Endothelial cell of umbilical vein (primary cell): ENCODE measurements at regions not wholly inside any gene's neighbourhood (a gene's known extent, or its start where the extent isn't known, plus 50 kb on each side); places are given as distances from the start of the nearest gene placed in this dataset.

Experiments used
- BruUV-seq: library from RNA; stranded (reverse); fragments of 400-500 nt; replicated peaks from 2 replicates; lab custom pipeline; 2021; lab: Mats Ljungman, UMichigan
- CTCF ChIA-PET: fragments of 300-600, 350-600 bp; sonication (Branson Sonifier 250); formaldehyde crosslinking; loops from one replicate; lab custom pipeline; 2021; ENCODE audit warnings: antibody characterized with exemption, inconsistent platforms; lab: Charles Lee
- POLR2A ChIA-PET: fragments of 300-600, 350-600 bp; sonication (Branson Sonifier 250); formaldehyde crosslinking; loops from one replicate; lab custom pipeline; 2021; ENCODE audit warnings: antibody characterized with exemption, inconsistent platforms; lab: Charles Lee
- DNase-seq: peaks from one replicate; pipeline ENCODE4 v3.0.0-alpha.2; 2011; ENCODE audit warnings: low read depth, low spot score
- FAIRE-seq: peaks from 2 replicates; lab custom pipeline; 2011; peaks lifted over from hg19 to GRCh38; lab: Jason Lieb, UNC
- H2AFZ ChIP-seq: 2 replicates; pipeline ENCODE4 v1.6.0; 2012; ENCODE audit warnings: low read depth, low read length, control low read depth, inconsistent platforms
- H3K27ac ChIP-seq: 2 replicates; pipeline ENCODE4 v1.5.1; 2011; ENCODE audit warnings: low read depth, mild to moderate bottlenecking, control low read depth, low read length, moderate library complexity; ENCODE audit not compliant: insufficient read depth
- H3K27me3 ChIP-seq, 2 experiments: 2 replicates each; pipeline versions ENCODE4 v1.6.0 to v1.6.1; 2011; ENCODE audit warnings: low read length in 2 of 2, mixed read lengths in 1 of 2; ENCODE audit not compliant: control insufficient read depth in 2 of 2, insufficient read depth in 2 of 2
- H3K36me3 ChIP-seq, 2 experiments: 2 replicates in 1 of 2; 3 replicates in 1 of 2; pipeline ENCODE4 v1.5.1; 2011; ENCODE audit warnings: low read length in 2 of 2, mild to moderate bottlenecking in 1 of 2, moderate library complexity in 1 of 2; ENCODE audit not compliant: control insufficient read depth in 2 of 2, insufficient read depth in 2 of 2; ENCODE audit errors: extremely low read depth in 1 of 2
- H3K4me1 ChIP-seq: 3 replicates; pipeline ENCODE4 v1.5.1; 2011; ENCODE audit warnings: mild to moderate bottlenecking, low read length; ENCODE audit not compliant: control insufficient read depth, insufficient read depth; ENCODE audit errors: extremely low read depth
- H3K4me2 ChIP-seq: 2 replicates; pipeline ENCODE4 v1.6.1; 2011; ENCODE audit warnings: low read length, control low read depth, mixed read lengths; ENCODE audit not compliant: insufficient read depth
- H3K4me3 ChIP-seq, 3 experiments: fragments of 200-600 bp in 1 of 3; sonication (generic), shearing (Covaris generic) in 1 of 3; replicated peaks in 1 of 3; 2 replicates each; pipeline ENCODE4 v1.5.1; 2011 to 2016; ENCODE audit warnings: control low read depth in 3 of 3, low read length in 3 of 3, mild to moderate bottlenecking in 2 of 3, inconsistent platforms in 1 of 3, low read depth in 1 of 3, moderate library complexity in 1 of 3; ENCODE audit not compliant: insufficient read depth in 1 of 3
- H3K79me2 ChIP-seq: 2 replicates; pipeline ENCODE4 v1.6.0; 2012; ENCODE audit warnings: low read length, inconsistent platforms; ENCODE audit not compliant: control insufficient read depth, insufficient read depth
- H3K9ac ChIP-seq: replicated peaks from 2 replicates; pipeline ENCODE3; 2011; ENCODE audit warnings: low read length, control low read depth; ENCODE audit not compliant: insufficient read depth; ENCODE audit errors: extremely low read depth
- H3K9me1 ChIP-seq: replicated peaks from 3 replicates; pipeline ENCODE4 v1.6.0; 2011; ENCODE audit warnings: mild to moderate bottlenecking, low read length; ENCODE audit not compliant: control insufficient read depth, insufficient read depth; ENCODE audit errors: extremely low read depth
- H3K9me3 ChIP-seq: replicated peaks from 2 replicates; pipeline ENCODE4 v1.5.1; 2012; ENCODE audit warnings: low read length, inconsistent platforms; ENCODE audit not compliant: control insufficient read depth, insufficient read depth
- H4K20me1 ChIP-seq: replicated peaks from 2 replicates; pipeline ENCODE3; 2011; ENCODE audit warnings: mild to moderate bottlenecking, low read length; ENCODE audit not compliant: control insufficient read depth, insufficient read depth; ENCODE audit errors: extremely low read depth
- EZH2 ChIP-seq: IDR thresholded peaks from 2 replicates; pipeline ENCODE4 v1.6.1; 2012; ENCODE audit warnings: borderline replicate concordance, low read depth, mild to moderate bottlenecking, moderate library complexity, low read length, inconsistent platforms; ENCODE audit not compliant: severe bottlenecking
- FOS ChIP-seq: IDR thresholded peaks from 2 replicates; pipeline ENCODE4 v1.6.1; 2011; ENCODE audit warnings: mild to moderate bottlenecking, low read length, moderate library complexity, borderline replicate concordance; ENCODE audit not compliant: insufficient read depth
- GATA2 ChIP-seq: IDR thresholded peaks from 2 replicates; pipeline ENCODE4 v1.7.0; 2011; ENCODE audit warnings: low read depth, mild to moderate bottlenecking, moderate library complexity, mixed read lengths, low read length; ENCODE audit not compliant: insufficient read length, insufficient read depth
- JUN ChIP-seq: IDR thresholded peaks from 2 replicates; pipeline ENCODE4 v1.6.1; 2011; ENCODE audit warnings: borderline replicate concordance, low read depth; ENCODE audit not compliant: insufficient read length, insufficient read depth
- MAX ChIP-seq: IDR thresholded peaks from 2 replicates; pipeline ENCODE4 v1.6.1; 2011; ENCODE audit not compliant: insufficient read depth, insufficient read length
- MYC ChIP-seq: IDR thresholded peaks from one replicate; pipeline ENCODE4 v1.6.1; 2011; ENCODE audit warnings: mild to moderate bottlenecking, low read depth, low read length
- POLR2A ChIP-seq: IDR thresholded peaks from 2 replicates; pipeline ENCODE4 v1.6.1; 2012; ENCODE audit warnings: low read depth, mild to moderate bottlenecking, control low read depth, low read length
- POLR2AphosphoS5 ChIP-seq: IDR thresholded peaks from 2 replicates; pipeline ENCODE4 v1.6.1; 2012; ENCODE audit warnings: low read depth, mild to moderate bottlenecking, control low read depth, low read length, moderate library complexity; ENCODE audit not compliant: insufficient read depth
- dilution Hi-C: fragments of 300-500 bp; cut with MboI; formaldehyde crosslinking; loops from one replicate; pipeline ENCODE4 v1.15.0; 2019; ENCODE audit warnings: low sequenced_read_pairs; ENCODE audit not compliant: extremely low pct_ligation_motif_present
- intact Hi-C: fragments of 100-400 bp; cut with micrococcal nuclease; formaldehyde crosslinking; loops from one replicate; pipeline ENCODE4 v1.10.0; 2022
- TF ChIP-seq, protein P1 (sequence below), 2 donors: IDR thresholded peaks; 1 replicate in 1 of 2; 2 replicates in 1 of 2; pipeline ENCODE4 v1.5.1; 2011; ENCODE audit warnings: low read length in 2 of 2, mild to moderate bottlenecking in 2 of 2, moderate library complexity in 2 of 2, control low read depth in 1 of 2, inconsistent platforms in 1 of 2, low read depth in 1 of 2; ENCODE audit not compliant: insufficient read depth in 1 of 2; ENCODE audit errors: extremely low read depth in 1 of 2

DNA sequence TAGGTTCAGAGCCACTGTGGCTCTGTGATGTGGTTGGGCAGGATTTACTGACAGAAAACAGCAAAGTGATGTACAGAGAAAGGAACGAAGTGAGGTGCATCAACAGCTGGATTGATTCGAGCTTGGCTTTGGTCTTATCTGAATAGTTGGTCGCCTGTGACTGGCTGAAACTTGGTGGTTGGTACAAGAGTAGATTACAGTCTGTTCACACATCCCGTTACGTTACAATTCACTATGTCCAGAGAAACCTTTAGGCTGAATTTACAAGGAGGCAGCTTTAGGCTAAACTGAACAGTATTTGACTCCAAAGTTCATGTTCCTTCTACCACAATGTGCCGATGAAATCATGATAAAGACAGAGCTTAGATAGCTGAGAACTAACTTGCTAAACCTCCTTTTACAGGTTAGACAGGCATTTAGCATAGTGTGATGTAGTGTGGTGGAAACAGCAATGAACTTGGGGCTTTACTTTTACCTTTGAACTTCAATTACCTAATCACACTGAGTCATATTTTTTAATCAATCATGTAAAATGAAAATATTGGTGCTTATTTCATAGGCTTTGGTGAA lies 210.2 kb upstream of the PUM3 start:
- dilution Hi-C loops (no loop called here), intact Hi-C loops (no loop called here)
- CTCF ChIA-PET = no interaction called here

More for the DNA sequence above, 210.2 kb upstream of the PUM3 start:
- FAIRE-seq (no peak), DNase-seq (no peak)
- H3K4me2 ChIP-seq = no peak overlapping the region
- H4K20me1 ChIP-seq = no peaks in the 10 kb centered on the region
- no peak overlapping the region for H2AFZ ChIP-seq
- H3K9me3 ChIP-seq = no peaks in the 10 kb centered on the region
- no peaks in the 10 kb centered on the region for H3K79me2 ChIP-seq
- H3K27ac ChIP-seq = no peak overlapping the region
- no peak overlapping the region for H3K4me3 ChIP-seq
- no peaks in the 10 kb centered on the region for H3K4me1 ChIP-seq
- no peaks in the 10 kb centered on the region for H3K27me3 ChIP-seq
- no peak overlapping the region for H3K9ac ChIP-seq
- TF ChIP-seq POLR2AphosphoS5 (no peak), JUN (no peak), POLR2A (no peak), MYC (no peak), GATA2 (no peak), FOS (no peak), EZH2 (no peak), MAX (no peak)
- TF ChIP-seq, protein P1, sequence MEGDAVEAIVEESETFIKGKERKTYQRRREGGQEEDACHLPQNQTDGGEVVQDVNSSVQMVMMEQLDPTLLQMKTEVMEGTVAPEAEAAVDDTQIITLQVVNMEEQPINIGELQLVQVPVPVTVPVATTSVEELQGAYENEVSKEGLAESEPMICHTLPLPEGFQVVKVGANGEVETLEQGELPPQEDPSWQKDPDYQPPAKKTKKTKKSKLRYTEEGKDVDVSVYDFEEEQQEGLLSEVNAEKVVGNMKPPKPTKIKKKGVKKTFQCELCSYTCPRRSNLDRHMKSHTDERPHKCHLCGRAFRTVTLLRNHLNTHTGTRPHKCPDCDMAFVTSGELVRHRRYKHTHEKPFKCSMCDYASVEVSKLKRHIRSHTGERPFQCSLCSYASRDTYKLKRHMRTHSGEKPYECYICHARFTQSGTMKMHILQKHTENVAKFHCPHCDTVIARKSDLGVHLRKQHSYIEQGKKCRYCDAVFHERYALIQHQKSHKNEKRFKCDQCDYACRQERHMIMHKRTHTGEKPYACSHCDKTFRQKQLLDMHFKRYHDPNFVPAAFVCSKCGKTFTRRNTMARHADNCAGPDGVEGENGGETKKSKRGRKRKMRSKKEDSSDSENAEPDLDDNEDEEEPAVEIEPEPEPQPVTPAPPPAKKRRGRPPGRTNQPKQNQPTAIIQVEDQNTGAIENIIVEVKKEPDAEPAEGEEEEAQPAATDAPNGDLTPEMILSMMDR (IDR thresholded peaks at IDR 0.05; ENCODE audit: extremely low read depth in 1 of 2, insufficient read depth in 1 of 2, low read depth in 1 of 2, low read length in 2 of 2) = no peak
- no peaks in the 10 kb centered on the region for H3K9me1 ChIP-seq
- no TSS peak for BruUV-seq
- H3K36me3 ChIP-seq = no peaks in the 10 kb centered on the region
- POLR2A ChIA-PET = no interaction called here
